ENCODE measurements at regions not wholly inside any gene's neighbourhood (a gene's known extent, or its start where the extent isn't known, plus 50 kb on each side); places are given as distances from the start of the nearest gene placed in this dataset.
A peak's percentile ranks its signal among the peaks of the same experiment; 100 is the strongest.

DNA sequence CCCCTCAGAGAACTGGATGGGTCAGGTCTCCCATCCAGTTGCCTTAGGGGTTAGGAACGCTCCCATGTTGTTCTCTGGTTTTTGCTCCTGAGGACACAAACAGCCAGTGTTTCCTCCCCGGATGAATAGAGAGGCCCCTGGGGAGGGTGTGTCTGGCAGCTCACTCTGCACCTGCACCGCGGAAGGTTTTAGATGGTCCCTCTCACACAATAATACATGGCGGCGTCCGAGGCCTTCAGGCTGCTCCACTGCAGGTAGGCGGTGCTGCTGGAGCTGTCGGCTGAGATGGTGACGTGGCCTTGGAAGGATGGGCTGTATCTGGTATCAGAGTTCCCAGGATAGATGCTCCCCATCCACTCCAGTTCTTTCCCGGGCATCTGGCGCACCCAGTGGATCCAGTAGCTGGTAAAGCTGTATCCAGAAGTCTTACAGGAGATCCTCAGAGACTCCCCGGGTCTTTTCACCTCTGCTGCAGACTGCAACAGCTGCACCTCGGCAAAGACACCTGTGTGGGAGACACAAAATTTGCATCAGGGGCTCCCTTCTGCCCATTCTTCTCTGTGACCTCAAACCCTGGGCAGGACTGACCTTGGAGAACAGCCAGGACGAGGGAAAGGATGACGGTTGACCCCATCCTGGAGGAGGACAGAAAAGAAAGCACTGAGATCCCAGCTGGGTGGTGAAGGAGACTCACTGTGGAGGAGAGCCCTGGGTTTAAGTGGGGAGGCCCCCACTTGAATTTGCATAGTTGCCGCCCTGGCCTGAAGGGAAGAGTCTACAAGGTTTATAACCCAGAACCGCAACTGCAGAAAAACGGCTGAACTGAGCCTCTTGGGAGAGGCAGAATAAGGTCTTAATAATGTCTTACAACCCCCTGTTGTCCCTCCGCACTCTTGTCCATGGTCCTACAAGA lies 1324.8 kb downstream of the TMEM121 start:
- no peak for DNase-seq (ENCODE audit: low spot score)
- TF ChIP-seq, protein P1, sequence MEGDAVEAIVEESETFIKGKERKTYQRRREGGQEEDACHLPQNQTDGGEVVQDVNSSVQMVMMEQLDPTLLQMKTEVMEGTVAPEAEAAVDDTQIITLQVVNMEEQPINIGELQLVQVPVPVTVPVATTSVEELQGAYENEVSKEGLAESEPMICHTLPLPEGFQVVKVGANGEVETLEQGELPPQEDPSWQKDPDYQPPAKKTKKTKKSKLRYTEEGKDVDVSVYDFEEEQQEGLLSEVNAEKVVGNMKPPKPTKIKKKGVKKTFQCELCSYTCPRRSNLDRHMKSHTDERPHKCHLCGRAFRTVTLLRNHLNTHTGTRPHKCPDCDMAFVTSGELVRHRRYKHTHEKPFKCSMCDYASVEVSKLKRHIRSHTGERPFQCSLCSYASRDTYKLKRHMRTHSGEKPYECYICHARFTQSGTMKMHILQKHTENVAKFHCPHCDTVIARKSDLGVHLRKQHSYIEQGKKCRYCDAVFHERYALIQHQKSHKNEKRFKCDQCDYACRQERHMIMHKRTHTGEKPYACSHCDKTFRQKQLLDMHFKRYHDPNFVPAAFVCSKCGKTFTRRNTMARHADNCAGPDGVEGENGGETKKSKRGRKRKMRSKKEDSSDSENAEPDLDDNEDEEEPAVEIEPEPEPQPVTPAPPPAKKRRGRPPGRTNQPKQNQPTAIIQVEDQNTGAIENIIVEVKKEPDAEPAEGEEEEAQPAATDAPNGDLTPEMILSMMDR (IDR thresholded peaks at IDR 0.05; ENCODE audit: extremely low read depth, insufficient read depth, missing control alignments) = no peak
- in situ Hi-C loops (cut with MboI; ENCODE audit: low pct_unique_long_range_greater_than_20kb, low sequenced_read_pairs, unreplicated experiment) = no loop called here

DNA sequence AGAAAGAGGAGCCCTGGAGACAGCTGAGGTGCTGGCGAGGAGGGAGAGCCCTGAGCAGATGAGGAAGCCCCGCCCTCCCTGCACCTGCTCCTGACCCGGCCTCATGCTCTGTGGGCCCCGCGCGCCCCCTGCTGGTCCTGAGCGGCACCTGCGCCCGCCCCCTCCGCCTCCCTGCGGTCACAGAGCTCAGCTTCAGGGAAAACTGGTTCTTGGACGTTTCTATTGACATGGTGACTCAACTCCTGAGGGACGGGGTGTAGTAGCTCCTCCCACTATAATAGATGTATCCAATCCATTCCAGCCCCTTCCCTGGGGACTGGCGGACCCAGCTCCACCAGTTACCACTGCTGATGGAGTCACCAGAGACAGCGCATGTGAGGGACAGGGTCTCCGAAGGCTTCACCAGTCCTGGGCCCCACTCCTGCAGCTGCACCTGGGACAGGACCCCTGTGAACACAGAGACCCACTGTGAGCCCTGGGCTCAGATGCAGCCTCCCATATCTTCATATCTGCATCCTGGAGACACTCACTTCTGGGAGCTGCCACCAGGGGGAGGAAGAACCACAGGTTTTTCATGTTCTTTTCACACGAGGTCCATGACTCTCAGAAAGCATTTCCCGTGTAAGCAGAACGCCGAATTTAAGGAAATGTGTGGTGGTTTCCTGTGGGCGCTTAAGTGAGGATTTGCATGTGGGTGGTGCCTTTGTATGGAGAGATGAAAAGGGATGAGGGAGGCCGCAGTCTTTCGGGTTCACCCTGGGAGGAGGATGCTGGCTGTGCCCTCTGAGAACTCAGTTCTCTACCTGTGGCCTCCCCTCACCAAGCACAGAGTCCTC lies 1346.4 kb downstream of the TMEM121 start:
- TF ChIP-seq, protein P1 (IDR thresholded peaks at IDR 0.05; ENCODE audit: extremely low read depth, insufficient read depth, missing control alignments) = peak; percentile 85
- in situ Hi-C loops (cut with MboI; ENCODE audit: low pct_unique_long_range_greater_than_20kb, low sequenced_read_pairs, unreplicated experiment) = no loop called here
- peak; percentile 54 for DNase-seq (ENCODE audit: low spot score)

DNA sequence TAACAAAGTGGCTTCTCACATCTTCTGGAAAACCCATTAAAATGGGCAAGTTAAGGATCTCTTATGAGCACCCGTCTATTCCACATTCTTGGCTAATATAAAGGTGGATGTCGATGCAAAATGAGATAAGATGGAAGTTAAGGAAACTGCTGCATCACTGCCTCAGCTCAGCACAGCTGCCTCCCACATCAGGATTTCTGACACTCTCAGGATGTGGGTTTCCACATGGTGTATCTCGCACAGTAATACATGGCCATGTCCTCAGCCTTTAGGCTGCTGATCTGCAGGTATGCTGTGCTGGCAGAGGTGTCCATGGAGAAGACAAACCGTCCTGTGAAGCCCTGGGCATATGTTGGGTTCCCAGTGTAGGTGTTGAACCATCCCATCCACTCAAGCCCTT lies 1348.0 kb downstream of the TMEM121 start:
- in situ Hi-C loops (cut with MboI; ENCODE audit: low pct_unique_long_range_greater_than_20kb, low sequenced_read_pairs, unreplicated experiment) = no loop called here
- TF ChIP-seq, protein P1 (IDR thresholded peaks at IDR 0.05; ENCODE audit: extremely low read depth, insufficient read depth, missing control alignments) = no peak
- no peak for DNase-seq (ENCODE audit: low spot score)

DNA sequence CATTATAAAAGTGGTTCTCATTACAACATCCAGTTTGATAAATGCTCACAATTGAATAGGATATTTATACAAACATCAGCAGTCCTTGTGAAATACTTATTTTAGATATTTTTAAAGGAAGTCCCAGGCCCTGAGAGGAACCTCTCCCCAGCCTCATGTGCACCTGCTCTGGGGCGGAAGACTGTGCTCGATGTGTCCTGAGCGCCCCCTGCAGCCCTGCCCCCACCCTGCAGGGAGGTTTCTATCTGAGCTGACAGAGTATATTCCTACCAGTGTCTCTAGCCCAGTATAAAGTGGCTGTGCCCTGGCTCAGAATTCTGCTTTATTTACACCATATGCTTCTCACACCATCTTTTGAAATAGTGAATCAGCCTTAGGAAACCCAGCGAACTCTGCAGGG lies 1349.1 kb downstream of the TMEM121 start:
- DNase-seq (ENCODE audit: low spot score) = no peak
- TF ChIP-seq, protein P1 (IDR thresholded peaks at IDR 0.05; ENCODE audit: extremely low read depth, insufficient read depth, missing control alignments) = peak; percentile 81
- in situ Hi-C loops (cut with MboI; ENCODE audit: low pct_unique_long_range_greater_than_20kb, low sequenced_read_pairs, unreplicated experiment) = no loop called here

- no peak for DNase-seq (ENCODE audit: low spot score)
- in situ Hi-C loops (cut with MboI; ENCODE audit: low pct_unique_long_range_greater_than_20kb, low sequenced_read_pairs, unreplicated experiment) = no loop called here
- TF ChIP-seq, protein P1 (IDR thresholded peaks at IDR 0.05; ENCODE audit: extremely low read depth, insufficient read depth, missing control alignments) = no peak
Measured at GRCh38 chr14:106876711-106877110, 1350.3 kb downstream of the TMEM121 start.

DNA sequence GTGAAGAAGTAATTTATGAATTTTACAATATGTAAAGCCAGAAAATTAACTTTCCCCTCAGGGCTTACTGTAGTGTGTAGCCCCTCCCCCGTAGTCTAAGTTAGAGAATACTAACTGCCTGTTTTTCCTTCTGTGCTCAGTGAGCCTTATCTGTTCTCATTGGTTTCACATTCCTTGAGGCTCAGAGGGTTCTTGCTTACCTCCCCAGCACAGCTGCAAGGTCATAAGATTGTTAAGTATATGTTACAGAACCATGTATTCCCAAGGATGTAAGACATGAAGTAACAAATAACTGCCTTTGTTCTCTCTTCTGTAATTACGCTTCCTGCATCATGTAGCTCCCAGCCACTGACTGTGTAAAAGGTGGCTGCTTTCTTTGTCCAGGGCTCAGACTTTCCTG lies 1351.1 kb downstream of the TMEM121 start:
- TF ChIP-seq, protein P1 (IDR thresholded peaks at IDR 0.05; ENCODE audit: extremely low read depth, insufficient read depth, missing control alignments) = no peak
- in situ Hi-C loops (cut with MboI; ENCODE audit: low pct_unique_long_range_greater_than_20kb, low sequenced_read_pairs, unreplicated experiment) = no loop called here
- no peak for DNase-seq (ENCODE audit: low spot score)
